Activated CD4-positive, alpha-beta memory T cell treated with anti-CD3 and anti-CD28 coated beads, Interleukin-2, amount 10 ng/mL, durations not matched to agents 7 days and 5 days (primary cell): ENCODE measurements at regions not wholly inside any gene's neighbourhood (a gene's known extent, or its start where the extent isn't known, plus 50 kb on each side); places are given as distances from the start of the nearest gene placed in this dataset.

ENCODE experiments used
- CTCF ChIA-PET: fragments of 350-600 bp; sonication (Branson Sonifier 250); formaldehyde crosslinking; loops from one replicate; lab custom pipeline; 2021; ENCODE audit warnings: antibody characterized with exemption, inconsistent platforms; lab: Charles Lee
- POLR2A ChIA-PET: fragments of 350-600 bp; sonication (Branson Sonifier 250); formaldehyde crosslinking; loops from one replicate; lab custom pipeline; 2021; ENCODE audit warnings: antibody characterized with exemption; lab: Charles Lee
- DNase-seq: peaks from one replicate; pipeline ENCODE4 v3.0.0-alpha.2; 2020
- H3K27ac Mint-ChIP-seq: one replicate; pipeline ENCODE4 v1.8.0; 2021; ENCODE audit warnings: mild to moderate bottlenecking, mixed read lengths
- H3K27me3 Mint-ChIP-seq: one replicate; pipeline ENCODE4 v1.8.0; 2021; ENCODE audit warnings: mixed read lengths
- H3K36me3 Mint-ChIP-seq: one replicate; pipeline ENCODE4 v1.8.0; 2021; ENCODE audit warnings: low read depth, mixed read lengths
- H3K4me1 Mint-ChIP-seq: one replicate; pipeline ENCODE4 v1.8.0; 2021; ENCODE audit warnings: mixed read lengths
- H3K4me3 Mint-ChIP-seq: one replicate; pipeline ENCODE4 v1.8.0; 2021; ENCODE audit warnings: mild to moderate bottlenecking, mixed read lengths
- H3K9me3 Mint-ChIP-seq: one replicate; pipeline ENCODE4 v1.8.0; 2021; ENCODE audit warnings: mixed read lengths

DNA sequence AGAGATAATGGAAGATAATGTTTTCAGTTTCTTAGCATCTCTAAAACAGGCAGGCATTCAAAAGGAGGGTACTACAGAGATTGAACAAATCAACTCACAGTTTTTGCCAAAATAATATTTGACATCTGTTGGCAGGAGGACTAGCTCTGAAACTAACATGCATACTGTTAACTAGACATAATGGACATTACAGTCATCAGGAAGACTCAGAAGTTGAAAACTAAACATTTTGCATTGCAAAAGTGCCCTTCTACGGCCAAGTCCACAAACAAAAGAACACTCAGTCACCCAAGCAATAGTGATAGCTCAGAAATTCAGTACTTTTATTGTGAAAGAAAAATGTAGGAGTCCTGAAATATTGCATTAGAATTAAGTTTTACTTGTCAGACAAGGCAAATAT lies 399.0 kb downstream of the HGF start:
- no peak for DNase-seq
- Mint-ChIP-seq H3K36me3 (no peaks in the 10 kb centered on the region), H3K27me3 (no peaks in the 10 kb centered on the region), H3K9me3 (peaks cover 12% of the 10 kb centered on the region), H3K4me3 (no peak overlapping the region), H3K4me1 (no peaks in the 10 kb centered on the region), H3K27ac (no peak overlapping the region)
- POLR2A ChIA-PET = no interaction called here
- CTCF ChIA-PET = no interaction called here

- CTCF ChIA-PET = no interaction called here
- no peak for DNase-seq
- no peaks in the 10 kb centered on the region for H3K4me1 Mint-ChIP-seq
- peaks cover 10% of the 10 kb centered on the region for H3K9me3 Mint-ChIP-seq
- POLR2A ChIA-PET = no interaction called here
- H3K36me3 Mint-ChIP-seq = no peaks in the 10 kb centered on the region
- H3K27ac Mint-ChIP-seq = no peak overlapping the region
- no peak overlapping the region for H3K4me3 Mint-ChIP-seq
- no peaks in the 10 kb centered on the region for H3K27me3 Mint-ChIP-seq
Observed at GRCh38 chr7:81367326-81367931, 402.4 kb downstream of the HGF start.

DNA sequence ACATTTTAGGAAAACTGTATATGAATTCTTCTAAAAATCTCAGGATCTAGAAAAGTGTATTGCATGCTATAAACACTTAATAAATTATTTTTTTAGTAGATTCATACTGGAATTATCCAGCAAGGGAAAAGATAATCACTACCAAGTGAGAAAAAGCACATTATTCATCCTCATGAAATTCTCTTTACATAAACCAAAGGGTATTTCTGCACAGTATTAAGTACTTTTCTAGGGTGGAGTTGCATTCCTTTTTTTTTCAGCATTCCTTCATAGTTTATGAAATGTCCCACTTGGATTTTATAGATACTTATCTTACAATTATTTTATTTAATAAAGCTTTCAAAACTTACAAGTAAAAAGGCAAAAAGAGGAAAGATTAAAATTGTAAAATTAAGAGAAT lies 403.3 kb downstream of the HGF start:
- Mint-ChIP-seq H3K4me3 (no peak overlapping the region), H3K4me1 (no peaks in the 10 kb centered on the region)

DNA sequence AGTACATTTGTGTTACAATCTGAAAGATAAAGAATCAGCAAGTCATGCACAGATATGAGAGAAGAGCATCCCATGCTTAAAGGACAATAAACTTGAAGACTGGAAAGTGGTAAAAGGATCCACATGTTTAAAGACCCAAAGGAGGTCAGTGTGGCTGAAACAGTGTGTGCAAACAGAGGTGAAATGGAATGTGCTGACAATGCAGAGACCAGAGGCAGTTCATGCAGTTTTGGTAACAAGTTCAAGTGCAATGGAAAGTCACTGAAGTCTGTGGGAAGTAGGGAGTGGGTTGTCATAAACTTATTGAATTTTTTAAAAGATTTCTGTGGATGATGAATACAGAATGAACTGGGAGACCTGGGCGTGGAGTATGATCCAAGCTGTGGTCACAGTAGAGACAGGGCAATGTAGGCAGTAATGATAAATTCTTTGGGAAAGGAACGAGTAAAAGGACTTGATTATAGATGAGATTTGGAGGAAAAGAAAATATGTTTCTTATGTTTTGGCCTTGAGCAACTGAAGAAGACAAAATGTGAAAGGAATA lies 408.0 kb downstream of the HGF start:
- Mint-ChIP-seq H3K4me3 (no peak overlapping the region), H3K4me1 (no peaks in the 10 kb centered on the region), H3K36me3 (no peaks in the 10 kb centered on the region), H3K27me3 (no peaks in the 10 kb centered on the region), H3K27ac (no peak overlapping the region), H3K9me3 (peaks cover 3% of the 10 kb centered on the region)
- ChIA-PET POLR2A (no interaction called here), CTCF (no interaction called here)
- DNase-seq = no peak

More for the DNA sequence above, 403.3 kb downstream of the HGF start:
- CTCF ChIA-PET = no interaction called here
- Mint-ChIP-seq H3K27ac (no peak overlapping the region), H3K9me3 (peaks cover 12% of the 10 kb centered on the region), H3K36me3 (no peaks in the 10 kb centered on the region), H3K27me3 (no peaks in the 10 kb centered on the region)
- no peak for DNase-seq
- POLR2A ChIA-PET = no interaction called here

DNA sequence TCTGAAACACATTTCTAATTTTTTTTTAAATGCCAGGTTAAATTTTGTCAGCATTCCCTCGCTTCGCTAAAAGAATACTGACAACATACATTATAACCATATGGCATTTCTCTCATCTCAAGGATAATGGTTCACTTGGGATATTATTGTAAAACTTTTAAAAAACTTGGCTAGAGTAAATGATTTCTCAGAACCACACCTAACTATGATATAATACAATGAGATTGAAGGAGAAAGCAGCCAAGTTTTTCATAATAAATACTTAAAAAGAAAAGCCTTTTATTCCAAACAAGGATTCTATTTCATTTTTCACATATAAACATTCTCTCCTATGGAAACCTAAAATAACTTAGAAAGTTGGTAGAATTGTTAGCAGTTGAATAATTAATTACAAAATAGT lies 413.9 kb downstream of the HGF start:
- POLR2A ChIA-PET = no interaction called here
- H3K4me1 Mint-ChIP-seq = no peaks in the 10 kb centered on the region
- H3K36me3 Mint-ChIP-seq = no peaks in the 10 kb centered on the region
- H3K27me3 Mint-ChIP-seq = no peaks in the 10 kb centered on the region
- H3K9me3 Mint-ChIP-seq = peaks cover 6% of the 10 kb centered on the region
- H3K27ac Mint-ChIP-seq = no peak overlapping the region
- CTCF ChIA-PET = no interaction called here
- H3K4me3 Mint-ChIP-seq = no peak overlapping the region
- DNase-seq = no peak

DNA sequence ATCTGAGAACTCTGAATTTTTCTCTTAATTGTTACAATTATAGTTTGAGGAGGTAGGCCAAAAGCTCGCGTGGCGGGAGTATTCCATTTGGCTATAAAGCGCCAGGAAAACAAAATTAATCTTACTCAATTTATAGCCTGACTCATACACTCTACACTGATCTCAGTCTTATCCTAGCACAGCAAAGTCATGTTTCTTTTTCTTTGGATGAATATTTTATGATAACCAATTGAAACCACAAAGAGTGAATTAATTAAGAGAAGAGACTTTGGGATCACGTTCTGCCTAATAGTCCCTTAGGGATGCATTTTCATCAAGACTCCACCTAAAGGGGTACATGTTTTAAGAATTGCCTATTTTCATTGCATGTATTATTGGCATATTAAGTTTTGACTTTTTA lies 420.8 kb downstream of the HGF start:
- no peak overlapping the region for H3K4me3 Mint-ChIP-seq
- CTCF ChIA-PET = no interaction called here
- no peaks in the 10 kb centered on the region for H3K36me3 Mint-ChIP-seq
- H3K4me1 Mint-ChIP-seq = no peaks in the 10 kb centered on the region
- H3K9me3 Mint-ChIP-seq = peaks cover 6% of the 10 kb centered on the region
- POLR2A ChIA-PET = no interaction called here
- no peaks in the 10 kb centered on the region for H3K27me3 Mint-ChIP-seq
- H3K27ac Mint-ChIP-seq = no peak overlapping the region
- DNase-seq = no peak

DNA sequence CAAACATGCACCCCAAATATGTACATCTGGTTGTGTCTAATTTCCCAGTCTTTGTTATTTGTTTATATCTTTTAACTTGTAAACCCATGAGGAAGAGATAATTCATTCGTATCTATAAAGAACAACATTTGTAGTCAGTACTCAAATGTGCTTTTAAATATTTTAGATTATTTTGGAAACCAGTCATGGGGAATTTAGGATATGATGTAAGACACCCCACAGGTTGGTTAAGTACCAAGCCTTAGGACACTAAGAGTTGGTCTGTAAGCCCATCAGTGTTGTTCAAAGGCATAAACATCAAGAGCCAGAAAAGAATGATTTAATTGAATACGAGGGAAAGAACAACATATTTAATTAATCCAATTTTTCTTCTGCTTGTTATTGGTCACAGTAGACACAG lies 421.1 kb upstream of the SEMA3C start:
- no peak for DNase-seq
- no peaks in the 10 kb centered on the region for H3K27me3 Mint-ChIP-seq
- no peaks in the 10 kb centered on the region for H3K4me1 Mint-ChIP-seq
- ChIA-PET CTCF (no interaction called here), POLR2A (no interaction called here)
- no peak overlapping the region for H3K27ac Mint-ChIP-seq
- H3K36me3 Mint-ChIP-seq = no peaks in the 10 kb centered on the region
- no peak overlapping the region for H3K4me3 Mint-ChIP-seq
- peaks cover 7% of the 10 kb centered on the region for H3K9me3 Mint-ChIP-seq

DNA sequence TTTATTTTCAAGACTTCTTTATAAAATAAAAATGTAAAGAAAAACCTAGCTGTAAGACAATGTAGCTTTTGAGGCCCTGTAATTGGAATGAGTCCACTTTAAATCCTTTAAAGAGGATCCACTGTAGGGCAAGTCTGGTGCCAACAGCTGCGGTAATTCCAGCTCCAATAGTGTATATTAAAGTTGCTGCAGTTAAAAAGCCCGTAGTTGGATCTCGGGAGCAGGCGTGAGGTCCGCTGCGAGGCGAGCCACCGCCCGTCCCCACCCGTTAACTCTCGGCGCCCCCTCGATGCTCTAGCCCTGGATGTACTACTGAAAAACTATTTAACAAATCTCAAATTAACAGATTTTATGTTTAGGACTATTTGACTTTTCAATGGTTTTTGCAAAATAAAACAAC lies 414.7 kb upstream of the SEMA3C start:
- CTCF ChIA-PET = no interaction called here
- peaks cover 10% of the 10 kb centered on the region for H3K9me3 Mint-ChIP-seq
- POLR2A ChIA-PET = no interaction called here
- H3K4me3 Mint-ChIP-seq = no peak overlapping the region
- DNase-seq = no peak
- H3K27me3 Mint-ChIP-seq = no peaks in the 10 kb centered on the region
- no peaks in the 10 kb centered on the region for H3K36me3 Mint-ChIP-seq
- H3K4me1 Mint-ChIP-seq = no peaks in the 10 kb centered on the region
- no peak overlapping the region for H3K27ac Mint-ChIP-seq

DNA sequence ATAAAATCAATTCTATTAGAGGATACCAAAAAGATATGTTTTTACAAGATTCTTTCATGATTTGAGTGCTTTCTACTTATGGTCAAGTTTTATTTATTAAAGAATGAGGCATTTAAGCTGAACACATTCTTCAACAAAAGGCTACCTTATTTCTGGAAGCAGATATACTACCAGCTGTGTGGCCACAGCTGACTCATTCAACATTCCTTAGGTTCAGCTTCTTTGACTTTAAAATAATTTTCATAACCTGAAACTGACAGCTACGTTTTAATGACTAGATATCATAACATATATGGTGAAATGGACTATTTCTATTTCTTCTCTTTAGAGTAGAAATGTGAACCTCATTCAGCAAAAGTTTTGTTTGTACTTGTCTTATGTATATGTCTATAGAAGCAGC lies 414.2 kb upstream of the SEMA3C start:
- ChIA-PET CTCF (no interaction called here), POLR2A (no interaction called here)
- H3K9me3 Mint-ChIP-seq = peaks cover 10% of the 10 kb centered on the region
- H3K27me3 Mint-ChIP-seq = no peaks in the 10 kb centered on the region
- H3K4me1 Mint-ChIP-seq = no peaks in the 10 kb centered on the region
- no peak for DNase-seq
- no peak overlapping the region for H3K27ac Mint-ChIP-seq
- no peak overlapping the region for H3K4me3 Mint-ChIP-seq
- no peaks in the 10 kb centered on the region for H3K36me3 Mint-ChIP-seq

DNA sequence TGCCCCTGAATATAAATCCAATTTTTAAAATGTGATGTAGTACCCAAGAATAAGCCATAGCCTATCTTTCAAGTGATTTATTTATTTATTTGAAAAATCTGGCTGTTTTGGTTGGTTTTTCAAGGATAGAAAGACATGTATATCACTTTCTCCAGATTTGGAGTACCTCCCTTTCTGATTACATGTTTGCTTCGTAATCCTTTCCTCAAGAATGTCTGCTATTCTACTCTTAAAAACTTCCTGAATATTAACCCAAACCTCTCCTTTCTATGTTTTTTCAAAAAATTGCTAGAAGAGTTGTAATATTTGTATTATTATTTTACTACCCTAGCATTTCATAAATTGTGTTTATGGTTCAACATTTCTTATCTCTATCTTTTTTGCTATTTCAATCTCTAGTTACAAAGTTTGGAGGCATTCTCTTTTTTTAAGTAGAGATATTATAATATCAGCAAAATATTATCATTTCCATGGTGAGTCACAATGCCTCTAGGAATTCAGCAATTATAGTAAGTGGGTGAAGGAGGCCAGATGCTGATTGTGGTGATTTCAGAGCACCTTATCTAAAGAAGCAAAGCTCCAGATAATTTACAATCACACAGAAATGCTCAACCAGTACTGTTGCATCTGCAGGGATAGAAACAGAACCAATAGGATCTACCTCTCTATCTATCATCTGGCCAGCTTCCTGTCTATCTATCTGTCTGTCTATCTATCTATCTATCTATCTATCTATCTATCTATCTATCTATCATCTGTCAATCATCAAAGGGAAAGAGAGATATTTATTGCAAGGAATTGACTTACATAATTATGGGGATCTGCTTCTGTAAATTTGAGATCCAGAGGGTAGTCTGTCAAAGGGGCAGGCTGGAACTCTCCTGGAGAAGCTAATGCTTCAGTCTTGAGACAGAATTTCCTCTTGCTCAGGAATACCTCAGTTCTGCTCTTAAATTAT lies 412.5 kb upstream of the SEMA3C start:
- no peaks in the 10 kb centered on the region for H3K4me1 Mint-ChIP-seq
- ChIA-PET POLR2A (no interaction called here), CTCF (no interaction called here)
- H3K9me3 Mint-ChIP-seq = peaks cover 10% of the 10 kb centered on the region
- H3K36me3 Mint-ChIP-seq = no peaks in the 10 kb centered on the region
- no peak for DNase-seq
- H3K4me3 Mint-ChIP-seq = no peak overlapping the region
- H3K27me3 Mint-ChIP-seq = no peaks in the 10 kb centered on the region
- H3K27ac Mint-ChIP-seq = no peak overlapping the region

DNA sequence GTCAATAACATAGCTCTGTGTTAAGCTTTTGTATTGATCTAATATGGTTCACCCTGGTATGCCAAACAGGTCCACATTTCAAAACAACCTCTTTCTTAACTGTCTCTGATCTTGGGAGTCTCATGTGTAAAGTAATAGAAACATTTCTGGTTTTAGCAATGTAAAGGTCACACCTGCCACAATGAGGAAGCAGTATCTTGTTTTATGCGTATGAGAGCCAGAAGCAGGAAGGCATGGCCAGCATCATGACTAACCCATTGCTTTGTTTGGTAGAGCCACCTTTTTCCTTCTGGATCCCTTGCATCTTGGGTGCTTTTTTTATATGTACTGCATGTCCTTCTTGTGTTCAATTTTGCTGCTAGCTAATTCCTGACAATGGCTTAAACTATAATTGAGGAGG lies 411.3 kb upstream of the SEMA3C start:
- ChIA-PET POLR2A (no interaction called here), CTCF (no interaction called here)
- H3K27me3 Mint-ChIP-seq = no peaks in the 10 kb centered on the region
- no peak overlapping the region for H3K27ac Mint-ChIP-seq
- H3K4me3 Mint-ChIP-seq = no peak overlapping the region
- no peak for DNase-seq
- H3K9me3 Mint-ChIP-seq = peaks cover 10% of the 10 kb centered on the region
- H3K36me3 Mint-ChIP-seq = no peaks in the 10 kb centered on the region
- H3K4me1 Mint-ChIP-seq = no peaks in the 10 kb centered on the region

DNA sequence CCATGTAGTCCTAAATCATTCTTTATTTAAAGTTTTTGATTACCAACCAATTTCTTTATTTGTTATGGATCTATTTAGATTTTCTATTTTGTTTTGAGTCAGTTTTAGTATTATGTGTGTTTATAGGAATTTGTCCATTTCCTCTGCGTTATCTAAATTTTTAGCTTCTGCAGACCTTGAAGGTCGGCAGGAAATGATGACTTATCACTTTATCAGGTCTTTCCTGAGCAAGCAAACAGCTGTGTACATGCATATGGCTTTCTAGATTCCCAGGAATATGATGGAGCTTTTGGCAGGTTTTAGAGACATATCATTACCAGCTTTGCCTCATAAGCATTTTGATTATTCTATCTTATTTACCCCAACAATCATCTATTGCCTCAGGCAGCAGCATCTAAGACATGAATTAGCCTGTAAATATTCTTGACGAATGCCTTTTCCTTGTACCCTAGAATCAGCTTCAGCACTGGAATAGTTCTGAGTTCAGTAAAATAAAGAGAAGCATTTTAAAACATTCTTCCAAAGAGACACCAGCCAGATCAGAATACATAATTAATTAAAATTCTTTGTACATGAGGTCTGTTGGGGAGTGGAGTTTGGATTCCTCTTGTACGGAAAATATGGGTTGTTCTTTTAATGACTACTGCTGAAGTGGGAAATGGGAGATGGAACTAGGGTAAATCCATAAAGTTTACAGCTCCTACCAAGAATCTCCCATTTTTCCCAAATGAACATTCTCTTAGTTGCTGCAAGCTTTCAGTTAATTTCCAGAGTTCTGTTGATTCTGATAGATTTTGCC lies 408.8 kb upstream of the SEMA3C start:
- POLR2A ChIA-PET = no interaction called here
- CTCF ChIA-PET = no interaction called here
- H3K4me1 Mint-ChIP-seq = no peaks in the 10 kb centered on the region

GRCh38 chr7:81321949-81322348 lies 403.1 kb upstream of the SEMA3C start:
- no peak overlapping the region for H3K4me3 Mint-ChIP-seq
- no peaks in the 10 kb centered on the region for H3K36me3 Mint-ChIP-seq
- ChIA-PET POLR2A (no interaction called here), CTCF (no interaction called here)
- H3K4me1 Mint-ChIP-seq = no peaks in the 10 kb centered on the region
- no peaks in the 10 kb centered on the region for H3K27me3 Mint-ChIP-seq
- no peak for DNase-seq
- H3K9me3 Mint-ChIP-seq = peaks cover 4% of the 10 kb centered on the region
- H3K27ac Mint-ChIP-seq = no peak overlapping the region

More for the DNA sequence above, 408.8 kb upstream of the SEMA3C start:
- Mint-ChIP-seq H3K27me3 (no peaks in the 10 kb centered on the region), H3K27ac (no peak overlapping the region), H3K36me3 (no peaks in the 10 kb centered on the region), H3K4me3 (no peak overlapping the region), H3K9me3 (peaks cover 13% of the 10 kb centered on the region)
- no peak for DNase-seq
